Thyroid gland (tissue), 4 donors: ENCODE measurements at regions not wholly inside any gene's neighbourhood (a gene's known extent, or its start where the extent isn't known, plus 50 kb on each side); places are given as distances from the start of the nearest gene placed in this dataset.

Experiments used
- DNase-seq, 2 donors: peaks; one replicate each; pipeline ENCODE4 v3.0.0-alpha.2; 2019
- H3K27ac ChIP-seq, 3 donors: fragments of 200-600 bp; sonication (generic); 1 replicate in 2 of 3; 2 replicates in 1 of 3; pipeline ENCODE4 v1.5.1; 2016 to 2019; ENCODE audit warnings: mild to moderate bottlenecking in 1 of 3, moderate library complexity in 1 of 3
- H3K27me3 ChIP-seq: fragments of 200-600 bp; sonication (generic); one replicate; pipeline ENCODE4 v1.5.1; 2019
- H3K36me3 ChIP-seq, 2 donors: fragments of 200-600 bp; sonication (generic); one replicate each; pipeline ENCODE4 v1.5.1; 2016 to 2019
- H3K4me1 ChIP-seq, 2 donors: fragments of 200-600 bp; sonication (generic); one replicate each; pipeline ENCODE4 v1.5.1; 2017 to 2019
- H3K4me3 ChIP-seq, 3 donors: fragments of 200-600 bp; sonication (generic); replicated peaks in 1 of 3; 1 replicate in 2 of 3; 2 replicates in 1 of 3; pipeline ENCODE4 v1.5.1; 2016; ENCODE audit warnings: mild to moderate bottlenecking in 1 of 3
- H3K9me3 ChIP-seq: fragments of 200-600 bp; sonication (generic); one replicate; pipeline ENCODE4 v1.5.1; 2017
- CTCF ChIP-seq, 6 experiments: fragments of 200-600 bp in 3 of 6; fragments of 450-650 bp in 3 of 6; sonication (generic) in 3 of 6; IDR thresholded peaks; one replicate each; pipeline ENCODE4 v1.5.1; 2016 to 2019; ENCODE audit warnings: antibody characterized with exemption in 6 of 6, mild to moderate bottlenecking in 2 of 6, inconsistent platforms in 1 of 6, moderate library complexity in 1 of 6
- POLR2A ChIP-seq, 2 donors: fragments of 450-650 bp; IDR thresholded peaks; one replicate each; pipeline ENCODE4 v1.6.1; 2017; ENCODE audit warnings: antibody characterized with exemption in 2 of 2, mild to moderate bottlenecking in 2 of 2, moderate library complexity in 1 of 2
- WGBS, 2 donors: methylation state at CpG; one replicate each; pipeline ENCODE4 v1.1.5; 2017; 5-methylcytosine and 5-hydroxymethylcytosine counted together
- intact Hi-C: fragments of 100-400 bp; cut with DNase I; formaldehyde crosslinking; loops from one replicate; pipeline ENCODE4 v1.15.1; 2023

- intact Hi-C loops = no loop called here
- no peak for DNase-seq
- TF ChIP-seq POLR2A (IDR thresholded peaks at IDR 0.05) = no peak
- Histone ChIP-seq H3K4me3 (no peak overlapping the region), H3K4me1 (no peaks in the 10 kb centered on the region), H3K27me3 (no peaks in the 10 kb centered on the region), H3K27ac (no peak overlapping the region), H3K9me3 (no peaks in the 10 kb centered on the region), H3K36me3 (no peaks in the 10 kb centered on the region)
- WGBS, 2 donors = 72 to 82% methylated on average over 4 of the region's 4 CpGs
Measured at GRCh38 chr9:79917421-79917820, 345.7 kb downstream of the TLE4 start.

- no peak for DNase-seq
- H3K36me3 ChIP-seq = no peaks in the 10 kb centered on the region
- no peaks in the 10 kb centered on the region for H3K27me3 ChIP-seq
- no peaks in the 10 kb centered on the region for H3K9me3 ChIP-seq
- no peaks in the 10 kb centered on the region for H3K4me1 ChIP-seq
- no peak overlapping the region for H3K27ac ChIP-seq
- TF ChIP-seq CTCF (IDR thresholded peaks at IDR 0.05) (no peak), POLR2A (IDR thresholded peaks at IDR 0.05) (no peak)
- no peak overlapping the region for H3K4me3 ChIP-seq
- 92 to 96% methylated on average over 4 of the region's 4 CpGs for WGBS, 2 donors
- intact Hi-C loops = no loop called here
Measured at GRCh38 chr9:79913867-79914266, 342.1 kb downstream of the TLE4 start.

GRCh38 chr9:79912318-79913070 lies 340.7 kb downstream of the TLE4 start:
- TF ChIP-seq POLR2A (IDR thresholded peaks at IDR 0.05) (no peak), CTCF (IDR thresholded peaks at IDR 0.05) (no peak)
- WGBS, 2 donors = 67 to 76% methylated on average over 2 of the region's 2 CpGs
- Histone ChIP-seq H3K4me1 (no peaks in the 10 kb centered on the region), H3K36me3 (no peaks in the 10 kb centered on the region), H3K4me3 (no peak overlapping the region), H3K27me3 (no peaks in the 10 kb centered on the region), H3K9me3 (no peaks in the 10 kb centered on the region), H3K27ac (no peak overlapping the region)
- no peak for DNase-seq
- intact Hi-C loops = no loop called here

GRCh38 chr9:79911724-79912123 lies 340.0 kb downstream of the TLE4 start:
- no peak overlapping the region for H3K27ac ChIP-seq
- no peak overlapping the region for H3K4me3 ChIP-seq
- 96 to 97% methylated on average over 18 to 19 of the region's 19 CpGs for WGBS, 2 donors
- TF ChIP-seq POLR2A (IDR thresholded peaks at IDR 0.05) (no peak), CTCF (IDR thresholded peaks at IDR 0.05) (no peak)
- no peaks in the 10 kb centered on the region for H3K9me3 ChIP-seq
- DNase-seq = no peak
- no peaks in the 10 kb centered on the region for H3K27me3 ChIP-seq
- H3K4me1 ChIP-seq = no peaks in the 10 kb centered on the region
- intact Hi-C loops = no loop called here
- no peaks in the 10 kb centered on the region for H3K36me3 ChIP-seq

- H3K27ac ChIP-seq = no peak overlapping the region
- no peak for DNase-seq
- no peaks in the 10 kb centered on the region for H3K4me1 ChIP-seq
- no peaks in the 10 kb centered on the region for H3K9me3 ChIP-seq
- H3K27me3 ChIP-seq = no peaks in the 10 kb centered on the region
- TF ChIP-seq POLR2A (IDR thresholded peaks at IDR 0.05) = no peak
- TF ChIP-seq CTCF (IDR thresholded peaks at IDR 0.05) = no peak
- no peaks in the 10 kb centered on the region for H3K36me3 ChIP-seq
- intact Hi-C loops = no loop called here
- no peak overlapping the region for H3K4me3 ChIP-seq
- 89 to 92% methylated on average over 7 of the region's 7 CpGs for WGBS, 2 donors
Measured at GRCh38 chr9:79902825-79903600, 331.2 kb downstream of the TLE4 start.
